HG03354 (cell line): ENCODE measurements at regions not wholly inside any gene's neighbourhood (a gene's known extent, or its start where the extent isn't known, plus 50 kb on each side); places are given as distances from the start of the nearest gene placed in this dataset.
"Not testable (repeated sequence)": the region's sequence is repeated elsewhere in the genome, so short reads cannot be mapped to it uniquely, and the experiment has no call there.

ENCODE experiments used
- ATAC-seq: cut with Tn5 transposase; IDR thresholded peaks from one replicate; pipeline ENCODE4 v1.9.1; 2021; ENCODE audit warnings: mild to moderate bottlenecking; ENCODE audit not compliant: unreplicated experiment, poor library complexity, severe bottlenecking

- ATAC-seq: no peak
Measured at GRCh38 chr14:106776395-106776983, 1250.1 kb downstream of the TMEM121 start.

GRCh38 chr14:106778986-106779385, 1252.6 kb downstream of the TMEM121 start:
- ATAC-seq: no peak

GRCh38 chr14:106786697-106787096, 1260.3 kb downstream of the TMEM121 start:
- ATAC-seq: no peak

- no peak for ATAC-seq
Measured at GRCh38 chr14:106787626-106788025, 1261.2 kb downstream of the TMEM121 start.

GRCh38 chr14:106788534-106788933, 1262.2 kb downstream of the TMEM121 start:
- no peak for ATAC-seq

GRCh38 chr14:106789318-106789717, 1262.9 kb downstream of the TMEM121 start:
- no peak for ATAC-seq

- ATAC-seq: peak; percentile 73
Measured at GRCh38 chr14:106790189-106791036, 1264.0 kb downstream of the TMEM121 start.

- no peak for ATAC-seq
Measured at GRCh38 chr14:106792543-106792942, 1266.2 kb downstream of the TMEM121 start.

- ATAC-seq: not testable (repeated sequence)
Measured at GRCh38 chr14:106798166-106798565, 1271.8 kb downstream of the TMEM121 start.

- no peak for ATAC-seq
Measured at GRCh38 chr14:106802413-106803364, 1276.3 kb downstream of the TMEM121 start.

GRCh38 chr14:106803379-106803778, 1277.0 kb downstream of the TMEM121 start:
- no peak for ATAC-seq

- no peak for ATAC-seq
Measured at GRCh38 chr14:106807493-106807892, 1281.1 kb downstream of the TMEM121 start.

GRCh38 chr14:106808458-106808857, 1282.1 kb downstream of the TMEM121 start:
- no peak for ATAC-seq

- ATAC-seq: no peak
Measured at GRCh38 chr14:106808907-106809306, 1282.5 kb downstream of the TMEM121 start.

GRCh38 chr14:106809615-106810014, 1283.2 kb downstream of the TMEM121 start:
- no peak for ATAC-seq

GRCh38 chr14:106810168-106810567, 1283.8 kb downstream of the TMEM121 start:
- ATAC-seq: not testable (repeated sequence)

- ATAC-seq: no peak
Measured at GRCh38 chr14:106811162-106811561, 1284.8 kb downstream of the TMEM121 start.

- ATAC-seq: no peak
Measured at GRCh38 chr14:106812788-106813476, 1286.5 kb downstream of the TMEM121 start.

- ATAC-seq: no peak
Measured at GRCh38 chr14:106813477-106813823, 1287.1 kb downstream of the TMEM121 start.

GRCh38 chr14:106820119-106820518, 1293.7 kb downstream of the TMEM121 start:
- no peak for ATAC-seq
